ENCODE measurements at regions not wholly inside any gene's neighbourhood (a gene's known extent, or its start where the extent isn't known, plus 50 kb on each side); places are given as distances from the start of the nearest gene placed in this dataset.
"Not testable (repeated sequence)": the region's sequence is repeated elsewhere in the genome, so short reads cannot be mapped to it uniquely, and the experiment has no call there.

DNA sequence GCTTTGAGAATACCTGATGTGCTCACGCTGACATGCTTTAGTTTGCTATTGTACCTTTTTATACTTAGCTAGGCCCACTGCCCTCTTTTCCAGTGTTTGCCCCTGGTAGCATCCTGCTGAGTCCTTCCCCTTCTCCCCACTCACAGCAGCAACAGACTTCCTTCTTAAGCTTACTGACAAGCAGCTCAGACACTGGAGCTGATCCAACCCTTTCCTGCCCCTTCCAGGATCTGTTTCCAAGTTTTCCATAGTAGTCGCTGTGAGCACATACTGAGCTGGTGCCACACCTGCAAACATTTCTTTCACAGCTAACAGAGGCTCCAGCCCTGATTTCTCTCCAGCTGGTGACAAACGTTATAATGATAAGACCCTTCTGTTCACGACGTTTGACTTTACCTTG is 991.4 kb upstream of the CELF4 start:
- DNase-seq (ENCODE audit: low spot score), result no peak

DNA sequence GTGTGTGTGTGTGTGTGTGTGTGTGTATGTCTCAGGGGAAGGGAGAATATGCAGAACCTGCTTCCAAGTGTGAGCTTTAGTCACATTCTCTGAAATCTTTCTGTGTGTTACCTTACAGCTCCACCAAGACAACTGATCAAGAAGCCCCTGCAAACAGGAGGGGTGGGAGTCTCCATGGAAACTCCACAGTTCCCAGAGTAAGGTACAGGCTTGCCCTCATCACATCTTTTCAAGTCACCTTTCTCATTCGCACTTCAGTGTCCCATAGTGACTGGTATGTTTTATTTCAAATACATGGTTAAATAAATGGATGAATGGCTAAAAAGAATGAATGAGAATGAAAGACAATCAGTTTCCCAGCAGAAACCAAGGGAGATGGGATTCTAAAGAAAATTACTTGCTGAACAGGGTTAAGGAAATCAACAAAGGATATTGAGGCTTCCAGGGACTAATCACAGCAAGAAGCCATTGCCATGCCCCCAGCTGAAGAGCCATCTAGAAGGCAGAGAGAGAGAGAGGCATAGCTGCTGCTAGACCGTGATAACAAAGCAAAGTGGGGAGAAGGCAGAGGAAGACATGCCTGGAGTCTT is 987.2 kb upstream of the CELF4 start:
- no peak for DNase-seq (ENCODE audit: low spot score)

DNA sequence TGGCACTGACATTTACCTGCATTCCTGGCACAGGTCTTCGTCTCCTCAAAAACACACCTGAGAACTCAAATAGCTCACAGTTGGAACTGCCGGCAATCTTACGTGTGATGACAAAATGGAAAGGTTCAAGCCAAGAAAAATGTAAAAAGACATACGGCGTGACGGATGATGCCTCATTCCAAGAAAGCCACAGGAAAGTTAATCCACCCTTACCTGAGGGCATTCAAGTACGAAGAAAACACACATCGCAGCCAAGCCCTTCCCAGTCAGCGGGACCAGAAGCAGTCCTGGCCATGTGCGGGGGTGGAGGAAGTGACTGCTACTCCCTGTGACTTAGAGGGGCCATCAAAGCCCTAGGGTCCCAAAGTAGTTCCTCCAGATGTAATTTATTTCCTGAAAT is 986.3 kb upstream of the CELF4 start:
- no peak for DNase-seq (ENCODE audit: low spot score)

DNA sequence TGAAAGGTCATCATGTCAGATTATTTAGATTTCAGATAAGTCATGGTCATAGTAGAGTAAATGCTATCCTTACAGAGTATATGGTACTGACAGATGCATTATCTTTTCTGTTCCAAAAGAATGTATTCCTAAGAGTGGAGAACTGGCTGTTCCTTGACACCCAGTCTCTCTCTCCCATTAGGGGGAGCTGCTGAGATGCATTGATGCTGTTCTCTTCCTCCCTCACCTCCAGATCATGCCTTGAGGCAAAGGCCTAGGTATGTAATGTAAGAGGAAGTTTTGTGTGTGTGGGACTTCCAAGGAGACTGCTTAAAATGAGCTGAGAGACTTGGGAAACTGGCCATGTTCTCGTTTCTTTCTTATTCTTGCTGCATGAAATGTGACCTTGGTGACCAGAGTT is 979.5 kb upstream of the CELF4 start:
- DNase-seq (ENCODE audit: low spot score), result peak; percentile 22

DNA sequence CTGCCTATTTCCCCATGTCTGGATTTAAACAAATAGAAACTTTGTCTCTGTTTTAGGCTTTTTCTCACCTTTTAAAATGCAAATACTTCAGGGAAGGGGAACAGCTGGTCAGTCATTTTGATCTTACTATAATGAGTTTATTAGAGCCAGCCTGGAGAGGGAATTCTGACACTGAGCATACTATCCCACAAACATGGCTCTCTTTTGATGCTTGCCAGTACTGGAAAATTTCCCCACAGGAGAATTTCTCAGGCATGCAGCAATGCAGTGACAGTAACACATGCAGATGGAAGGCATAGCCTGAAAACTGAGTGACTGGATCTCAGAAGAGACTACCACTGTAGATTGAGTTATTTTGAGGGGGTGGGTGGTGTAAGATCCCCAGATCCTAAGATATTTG is 974.3 kb upstream of the CELF4 start:
- no peak for DNase-seq (ENCODE audit: low spot score)

DNA sequence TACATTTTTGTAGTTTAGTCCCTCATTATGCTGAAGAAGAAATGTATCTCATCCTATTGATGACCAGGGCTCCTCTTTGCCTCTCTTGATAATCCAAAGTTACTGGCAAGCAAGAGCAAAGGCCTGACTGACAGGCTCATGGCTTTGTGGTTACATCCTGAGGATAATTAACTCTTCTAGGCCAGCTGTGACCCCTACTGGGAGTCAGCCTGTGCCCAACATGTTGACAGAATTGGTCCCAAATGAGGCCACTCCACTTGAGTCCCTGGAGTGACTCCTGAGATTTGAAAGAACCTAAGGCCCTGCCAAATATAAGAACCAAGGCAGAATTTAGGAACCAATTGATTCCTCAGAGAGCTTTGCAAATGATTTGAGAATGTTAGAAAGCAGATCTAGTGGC is 973.8 kb upstream of the CELF4 start:
- no peak for DNase-seq (ENCODE audit: low spot score)

DNA sequence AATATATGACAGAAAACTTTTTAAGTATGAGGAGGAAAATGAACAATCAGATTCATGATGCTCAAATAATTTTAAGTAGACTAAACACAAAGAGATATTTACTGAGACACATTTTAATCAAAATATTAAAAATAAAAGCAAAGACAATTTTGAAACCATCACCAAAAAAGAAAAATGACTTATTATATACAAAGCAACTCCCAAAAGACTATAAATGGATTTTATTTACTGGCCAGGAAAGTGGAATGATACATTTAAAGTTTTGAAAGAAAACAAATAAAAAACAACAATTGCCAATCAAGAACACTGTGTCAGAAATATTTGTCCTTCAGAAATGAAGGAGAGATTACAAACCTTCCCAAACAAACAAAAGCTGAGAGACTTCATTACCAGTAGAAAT is 968.5 kb upstream of the CELF4 start:
- DNase-seq (ENCODE audit: low spot score), result no peak

DNA sequence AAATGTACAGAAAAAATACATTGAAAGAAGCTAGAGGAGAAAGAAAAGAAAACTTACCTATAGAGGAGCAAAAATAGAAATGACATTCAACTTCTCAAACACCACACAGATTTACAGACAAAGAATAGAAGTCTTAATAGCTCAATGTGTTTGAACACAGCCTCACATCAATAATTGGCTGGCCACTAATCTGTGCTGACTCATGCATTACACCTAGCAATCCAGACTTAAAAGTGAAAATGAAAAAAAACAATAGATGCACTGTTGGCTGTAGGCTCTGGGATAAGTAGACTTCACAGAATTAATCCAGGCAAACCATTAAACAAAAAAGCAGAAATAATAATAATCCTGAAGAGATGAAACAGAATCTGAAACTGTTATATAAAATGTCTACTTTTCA is 961.3 kb upstream of the CELF4 start:
- no peak for DNase-seq (ENCODE audit: low spot score)

DNA sequence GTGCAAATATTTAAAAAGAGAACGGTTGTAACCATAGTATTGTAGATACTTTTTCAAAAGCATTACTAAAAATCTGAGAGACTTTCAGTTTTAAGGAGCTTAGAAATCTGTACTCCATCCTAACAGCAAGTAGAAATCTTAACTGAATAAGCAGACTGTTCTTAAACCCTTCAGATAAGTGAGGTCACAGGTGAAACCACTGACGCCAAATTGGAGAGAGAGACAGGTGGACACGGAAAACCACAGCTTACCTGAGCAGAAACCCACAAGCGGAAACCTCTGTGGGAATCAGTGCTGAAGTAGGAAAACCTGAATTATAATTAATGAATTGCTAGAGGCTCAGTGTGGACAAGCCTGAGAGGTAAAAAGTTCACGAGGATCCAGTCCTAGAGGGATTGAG is 959.4 kb upstream of the CELF4 start:
- no peak for DNase-seq (ENCODE audit: low spot score)

DNA sequence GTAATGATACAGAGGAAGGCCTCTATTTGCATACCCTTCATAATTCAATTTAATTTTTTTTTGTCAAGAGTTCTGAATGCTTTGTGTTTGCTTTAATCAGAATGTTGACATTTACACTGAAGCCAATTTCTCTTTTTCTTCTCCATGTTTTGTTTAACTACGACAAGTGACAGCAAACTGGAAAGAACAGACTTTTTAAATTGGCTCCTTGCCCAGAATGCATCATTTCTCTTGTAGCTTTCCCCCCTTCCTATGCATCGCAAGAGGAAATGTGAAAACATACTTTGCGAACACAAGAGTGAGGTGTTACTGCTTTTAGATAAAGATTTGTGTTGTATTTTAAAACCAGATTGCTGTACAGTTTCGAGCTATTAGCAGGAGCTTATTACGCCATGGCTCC is 955.2 kb upstream of the CELF4 start:
- no peak for DNase-seq (ENCODE audit: low spot score)

DNA sequence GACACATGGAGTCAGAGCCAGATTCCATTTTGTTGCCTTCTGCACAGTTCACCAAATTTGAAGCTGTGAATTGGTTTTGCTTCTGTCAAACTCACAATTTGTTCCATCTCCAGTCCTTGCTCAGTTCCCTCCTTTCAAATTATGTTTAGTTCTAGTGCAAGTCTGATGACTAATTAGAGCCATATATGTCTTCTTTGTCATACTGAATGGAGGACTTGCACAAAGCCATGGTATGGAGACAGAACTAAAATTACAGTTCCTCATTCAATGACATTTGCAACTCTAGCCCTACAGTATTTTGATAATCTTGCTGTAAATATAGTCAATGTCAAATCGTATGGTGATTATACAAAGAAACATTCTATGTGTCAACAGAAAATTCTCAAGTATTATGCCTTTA is 936.9 kb upstream of the CELF4 start:
- DNase-seq (ENCODE audit: low spot score), result no peak

DNA sequence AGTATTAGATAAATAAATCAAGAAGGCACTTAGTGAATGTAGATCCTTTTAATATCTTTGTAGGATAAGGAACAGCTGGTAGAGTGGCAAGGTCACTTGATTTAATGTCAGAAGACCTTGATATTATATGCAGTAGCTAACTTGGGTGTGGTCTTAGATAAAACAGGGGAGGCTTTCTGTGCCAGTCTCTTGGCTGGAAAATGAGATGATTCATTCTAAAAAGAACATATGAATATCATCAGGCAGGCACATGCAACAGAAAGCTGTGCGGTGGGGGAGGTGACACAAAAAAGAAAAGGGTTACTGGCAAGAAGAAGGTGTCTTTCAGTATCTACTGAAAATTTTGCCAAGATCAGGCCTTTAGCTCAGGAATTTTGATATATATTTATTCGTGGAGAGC is 931.7 kb upstream of the CELF4 start:
- DNase-seq (ENCODE audit: low spot score), result no peak

DNA sequence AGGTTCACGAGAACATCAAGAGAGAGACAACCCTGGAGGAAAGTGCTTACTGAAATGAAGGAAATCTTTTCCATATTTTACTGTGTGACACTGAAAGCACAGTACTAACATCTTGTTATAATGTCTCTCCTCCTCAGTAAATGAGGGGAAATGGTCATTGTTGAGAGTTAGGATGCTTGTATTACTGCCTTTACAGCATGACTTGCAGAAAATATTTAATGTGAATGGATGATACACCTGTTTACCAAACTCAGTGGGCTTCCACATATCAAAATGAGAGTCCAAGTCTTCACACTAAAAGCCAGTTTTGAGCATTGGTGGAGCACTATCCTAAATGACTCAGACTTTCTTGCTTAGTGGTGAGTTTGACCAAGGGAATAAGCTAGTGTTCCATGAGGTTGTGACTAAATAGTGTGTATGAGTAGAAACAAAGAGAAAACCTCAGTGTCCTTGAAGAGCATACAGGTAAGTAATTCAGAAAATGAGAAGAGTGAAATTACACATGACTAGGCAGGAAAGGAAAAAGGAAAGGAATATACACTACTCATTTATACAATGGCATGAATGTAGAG is 930.7 kb upstream of the CELF4 start:
- no peak for DNase-seq (ENCODE audit: low spot score)

DNA sequence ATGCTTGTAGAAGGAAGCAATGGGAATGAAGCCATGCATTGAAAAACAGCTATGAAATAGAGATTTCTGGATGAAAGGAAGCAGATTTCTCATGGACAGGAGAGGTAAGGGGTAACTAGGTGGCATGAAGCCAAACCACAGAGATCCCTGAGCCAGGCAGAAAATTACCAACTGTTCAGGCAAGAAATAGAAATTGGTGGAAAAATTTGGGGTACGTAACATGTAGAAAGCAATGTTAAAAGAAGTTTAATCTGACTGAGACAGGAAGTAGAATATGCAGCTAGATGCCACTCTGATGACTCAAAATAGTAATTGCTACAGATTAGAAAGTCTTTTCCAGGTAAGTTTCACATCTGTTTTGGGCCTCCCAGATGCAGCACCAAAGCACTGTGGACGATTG is 928.5 kb upstream of the CELF4 start:
- no peak for DNase-seq (ENCODE audit: low spot score)

DNA sequence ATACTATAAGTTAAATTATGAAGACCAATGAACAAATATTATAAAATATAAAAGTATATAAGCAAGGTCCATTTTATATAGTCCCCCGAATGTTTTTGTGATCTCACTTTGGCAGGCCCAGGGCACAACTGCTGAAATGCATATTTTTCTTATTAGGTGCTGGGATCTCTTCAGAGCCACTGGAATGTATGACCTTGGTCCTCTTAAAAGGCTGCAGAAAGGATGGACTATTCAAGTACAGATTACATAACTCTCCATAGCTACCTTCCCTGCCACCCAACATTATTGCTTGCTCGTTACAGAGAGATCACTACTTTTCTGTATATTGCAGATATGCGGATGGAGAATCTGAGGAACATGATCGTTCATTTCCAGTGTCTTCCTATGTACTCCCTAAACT is 925.6 kb upstream of the CELF4 start:
- DNase-seq (ENCODE audit: low spot score), result no peak

DNA sequence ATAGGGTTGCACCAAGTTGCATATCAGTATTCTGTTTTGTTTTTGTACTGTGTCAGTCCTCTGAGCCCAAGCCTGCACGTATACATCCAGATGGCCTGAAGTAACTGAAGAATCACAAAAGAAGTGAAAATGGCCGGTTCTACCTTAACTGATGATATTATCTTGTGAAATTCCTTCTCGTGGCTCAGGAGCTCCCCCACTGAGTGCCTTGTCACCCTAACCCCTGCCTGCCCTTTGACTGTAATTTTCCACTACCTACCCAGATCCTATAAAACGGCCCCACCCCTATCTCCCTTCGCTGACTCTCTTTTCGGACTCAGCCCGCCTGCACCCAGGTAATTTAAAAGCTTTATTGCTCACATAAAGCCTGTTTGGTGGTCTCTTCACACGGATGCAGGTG is 924.1 kb upstream of the CELF4 start:
- not testable (repeated sequence) for DNase-seq (ENCODE audit: low spot score)

DNA sequence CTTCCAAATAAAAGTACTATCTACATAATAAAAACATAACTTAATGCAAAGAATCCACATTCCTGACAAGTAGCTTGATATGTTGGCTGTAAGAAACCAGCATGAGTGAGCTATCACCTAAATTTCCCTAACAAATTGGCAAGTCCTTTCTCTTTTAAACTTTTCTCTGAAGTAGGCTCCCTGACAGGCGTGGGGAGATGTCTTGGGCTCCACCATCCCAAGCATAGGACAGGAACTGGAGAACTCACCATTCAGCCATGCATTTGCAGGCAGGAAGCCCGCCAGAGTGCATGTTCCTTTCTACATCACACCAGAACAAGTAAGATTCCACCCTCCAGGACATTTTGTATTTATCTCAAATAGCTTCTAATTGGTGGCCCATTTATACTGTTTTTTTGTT is 921.9 kb upstream of the CELF4 start:
- DNase-seq (ENCODE audit: low spot score), result no peak

DNA sequence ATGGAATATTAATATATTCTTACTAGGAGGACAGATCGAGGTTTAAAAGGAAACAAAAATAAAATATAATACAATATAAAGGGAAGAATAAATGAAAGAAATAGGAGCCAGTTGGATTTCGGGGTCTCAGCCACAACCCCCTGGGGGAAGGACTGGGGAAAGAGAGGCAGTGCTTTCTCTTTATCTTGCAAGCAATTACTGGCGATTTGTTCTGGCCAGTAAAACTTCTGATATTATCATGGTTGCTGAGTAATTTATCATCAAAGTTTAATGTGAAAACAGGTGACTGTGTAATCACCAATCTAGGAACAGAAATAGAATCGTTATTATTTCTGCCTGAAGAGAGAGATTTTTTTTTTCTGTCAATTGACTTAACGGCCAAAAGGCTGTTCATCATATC is 917.7 kb upstream of the CELF4 start:
- DNase-seq (ENCODE audit: low spot score), result no peak

DNA sequence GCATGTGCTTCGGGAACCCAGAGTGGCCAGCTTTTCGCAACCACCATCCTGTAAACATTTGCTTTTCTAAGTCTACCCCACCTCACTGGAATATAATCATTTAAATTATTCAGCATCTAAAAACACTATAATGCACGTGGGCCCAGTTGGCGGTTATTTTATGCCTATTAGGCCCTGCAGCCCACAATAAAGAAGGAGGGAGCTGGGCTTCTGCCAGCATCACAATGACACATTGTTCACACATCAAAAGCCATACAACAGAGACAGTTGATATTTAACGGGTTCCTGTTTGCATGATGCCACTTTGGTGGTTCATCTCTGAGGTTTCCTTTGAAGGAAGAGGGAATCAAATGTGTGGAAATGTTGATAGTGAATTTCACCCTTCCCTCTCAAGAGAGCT is 916.0 kb upstream of the CELF4 start:
- no peak for DNase-seq (ENCODE audit: low spot score)

DNA sequence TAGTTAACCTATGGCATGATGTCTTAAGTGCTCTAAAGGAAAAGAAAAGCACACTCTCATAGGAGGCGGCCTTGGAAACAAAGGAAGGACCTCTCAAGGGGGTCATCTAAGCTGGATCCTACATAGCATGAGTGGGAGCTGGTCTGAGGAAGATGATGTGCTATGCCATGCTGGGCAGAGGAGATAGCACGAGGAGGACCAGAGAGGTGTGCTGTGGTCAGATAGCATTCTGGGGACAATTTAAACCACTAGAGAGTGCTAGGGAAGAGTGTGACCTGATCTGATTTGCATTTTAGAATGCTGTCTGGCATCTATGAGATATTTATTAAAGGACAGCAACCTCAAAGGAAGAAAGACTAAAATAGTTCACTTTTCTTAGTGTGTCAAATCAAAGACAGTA is 910.1 kb upstream of the CELF4 start:
- DNase-seq (ENCODE audit: low spot score), result no peak

DNA sequence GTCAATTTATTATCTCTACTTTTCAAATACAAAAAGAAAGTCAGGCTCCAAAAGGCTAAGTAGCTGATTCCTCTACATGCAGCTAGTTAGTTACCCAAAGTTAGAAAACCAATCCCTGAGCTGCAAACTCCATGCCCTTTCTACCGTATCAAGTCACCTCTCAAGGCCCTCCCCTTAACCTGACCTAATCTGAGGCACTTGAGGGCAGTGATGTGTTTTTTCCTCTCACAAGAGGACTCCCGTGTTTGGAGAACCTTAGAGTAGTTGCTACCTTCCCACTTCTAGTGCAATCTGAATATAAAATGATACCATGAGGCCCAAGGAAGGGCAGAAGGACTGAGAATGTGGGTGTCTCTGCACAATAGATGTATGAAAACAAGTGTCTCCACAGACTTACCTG is 907.9 kb upstream of the CELF4 start:
- DNase-seq (ENCODE audit: low spot score), result no peak

DNA sequence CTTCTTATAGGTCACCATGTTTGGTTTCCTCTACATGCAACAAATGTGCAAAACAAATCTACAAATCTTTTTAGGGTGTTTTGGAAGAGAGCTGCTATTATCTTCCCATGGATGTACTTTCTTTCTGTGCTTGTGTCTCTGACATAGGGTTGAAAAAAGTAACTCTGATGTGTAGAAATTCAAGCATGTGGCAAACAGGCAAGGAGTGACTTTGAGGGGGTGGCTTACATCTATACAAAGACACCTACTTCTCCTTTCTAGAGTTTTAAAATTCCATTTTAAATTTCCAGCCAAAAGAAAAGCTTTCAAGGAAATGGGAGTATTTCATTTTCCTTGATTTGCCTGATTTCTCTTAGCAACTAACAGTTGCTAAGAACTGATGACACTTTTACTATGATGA is 904.8 kb upstream of the CELF4 start:
- DNase-seq (ENCODE audit: low spot score), result no peak

DNA sequence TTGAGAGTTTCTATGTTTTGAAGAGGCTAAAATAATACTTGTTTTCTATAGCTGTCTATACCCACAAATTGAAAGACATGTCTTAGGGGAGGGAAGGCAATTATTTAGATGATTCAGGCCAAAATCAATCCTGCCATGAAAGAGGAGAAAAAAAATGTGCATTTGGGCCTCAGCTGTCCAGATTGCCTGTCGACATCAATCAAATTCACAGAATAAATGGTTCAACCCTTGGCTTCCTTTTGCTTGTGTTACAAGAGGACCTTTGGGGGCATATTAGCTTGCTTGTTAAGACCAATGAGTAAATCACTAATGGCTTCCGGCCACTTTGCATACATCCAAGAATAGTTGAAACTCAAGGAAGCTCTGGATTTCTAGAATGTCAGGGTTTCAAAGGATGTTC is 900.8 kb upstream of the CELF4 start:
- DNase-seq (ENCODE audit: low spot score), result no peak

DNA sequence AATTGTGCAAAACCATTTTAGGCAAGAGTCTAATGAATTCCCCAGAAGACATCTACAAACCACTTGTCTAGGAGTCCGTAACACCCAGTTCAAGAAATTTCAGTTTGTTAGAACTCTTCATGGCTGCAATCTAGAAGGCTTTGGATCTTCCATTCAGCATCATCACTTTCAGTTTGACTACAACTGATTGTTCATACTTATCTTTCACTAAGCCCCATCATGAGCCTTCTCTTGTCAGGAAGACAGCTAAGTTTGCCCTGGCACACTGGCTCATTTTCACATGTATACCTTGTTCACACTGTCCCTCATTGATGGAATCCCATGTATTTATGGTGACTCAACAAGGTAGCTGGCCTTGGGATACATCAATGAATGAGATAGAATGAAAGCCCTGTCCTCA is 898.4 kb upstream of the CELF4 start:
- no peak for DNase-seq (ENCODE audit: low spot score)

Measured in HT-29 (cell line).